ENCODE measurements at regions not wholly inside any gene's neighbourhood (a gene's known extent, or its start where the extent isn't known, plus 50 kb on each side); places are given as distances from the start of the nearest gene placed in this dataset.

DNA sequence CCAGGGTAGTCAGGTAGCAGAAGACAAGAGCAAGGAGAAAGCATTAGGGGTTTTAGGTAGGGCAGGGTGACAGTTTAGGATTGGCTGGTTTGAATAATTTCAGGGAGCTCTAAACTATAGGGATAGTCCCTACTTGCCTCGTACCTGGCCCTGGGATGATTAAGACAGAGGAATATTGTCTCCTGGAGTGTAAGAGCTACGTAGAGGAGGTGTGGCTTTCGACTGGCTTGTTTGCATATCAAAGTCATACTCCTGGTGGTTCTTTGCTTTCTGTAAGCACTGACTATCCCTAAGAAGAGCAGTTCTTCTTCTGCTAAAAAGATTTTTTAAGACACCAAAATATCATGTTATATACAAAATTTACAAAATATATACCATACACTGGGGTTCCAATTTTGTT, 1867.4 kb downstream of the SUCLG1 start:
- H3K27ac Mint-ChIP-seq = no peak overlapping the region

GRCh38 chr2:82576656-82577055, 1882.4 kb downstream of the SUCLG1 start:
- Mint-ChIP-seq H3K9me3 (peaks cover 2 to 6% of the 10 kb centered on the region in 2 donors), H3K4me1 (ENCODE audit: low read depth) (no peaks in the 10 kb centered on the region), H3K27ac (no peak overlapping the region), H3K4me3 (no peak overlapping the region), H3K36me3 (ENCODE audit: insufficient read depth in 2 of 2) (no peaks in the 10 kb centered on the region), H3K27me3 (ENCODE audit: low read depth) (no peaks in the 10 kb centered on the region)
- ATAC-seq (replicated peaks in 1 of 2) (no peak), DNase-seq (no peak)

More for the DNA sequence above, 1867.4 kb downstream of the SUCLG1 start:
- Mint-ChIP-seq H3K27me3 (ENCODE audit: low read depth) (no peaks in the 10 kb centered on the region), H3K4me1 (ENCODE audit: low read depth) (no peaks in the 10 kb centered on the region), H3K4me3 (no peak overlapping the region), H3K36me3 (ENCODE audit: insufficient read depth in 2 of 2) (no peaks in the 10 kb centered on the region), H3K9me3 (peaks cover 0 to 10% of the 10 kb centered on the region in 2 donors)
- ATAC-seq (replicated peaks in 1 of 2) = no peak
- DNase-seq = no peak

- Mint-ChIP-seq H3K9me3 (peaks cover 5 to 11% of the 10 kb centered on the region in 2 donors), H3K27ac (no peak overlapping the region), H3K36me3 (ENCODE audit: insufficient read depth in 2 of 2) (no peaks in the 10 kb centered on the region), H3K4me1 (ENCODE audit: low read depth) (no peaks in the 10 kb centered on the region), H3K27me3 (ENCODE audit: low read depth) (no peaks in the 10 kb centered on the region), H3K4me3 (no peak overlapping the region)
- no peak for DNase-seq
- no peak for ATAC-seq (replicated peaks in 1 of 2)
These were observed 1919.8 kb downstream of the SUCLG1 start for GRCh38 chr2:82539280-82539621.

DNA sequence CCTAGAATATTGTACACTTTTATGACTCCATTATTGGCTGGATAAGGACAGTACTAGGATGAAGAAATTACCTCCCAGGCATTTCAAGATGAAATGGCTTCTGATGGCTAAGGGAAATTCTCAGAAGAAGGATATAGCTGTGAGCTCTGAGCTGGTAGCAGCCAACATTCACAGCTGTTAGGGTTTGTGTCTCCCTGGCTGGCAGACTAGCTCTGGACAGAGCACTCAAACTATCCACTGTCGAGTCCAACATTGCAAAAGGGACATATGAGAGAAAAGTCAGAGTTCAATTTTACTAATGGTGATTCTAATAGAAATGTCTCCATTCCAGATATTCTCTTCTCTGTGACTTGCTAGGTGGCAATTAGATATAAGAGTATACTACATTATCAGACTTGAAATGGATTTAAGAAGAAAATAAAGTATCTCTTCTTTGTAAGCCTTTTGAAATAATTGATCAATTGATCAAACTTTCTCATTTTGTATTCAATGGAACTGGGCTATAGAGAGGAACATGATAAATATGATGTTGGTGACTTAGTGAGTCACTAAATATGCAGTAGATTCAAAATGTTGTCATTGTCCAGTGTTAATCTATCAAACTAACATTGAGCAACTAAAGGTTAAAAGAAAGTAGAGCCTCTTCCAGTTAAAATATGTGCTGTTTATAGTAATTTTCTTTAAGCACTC, 1920.3 kb downstream of the SUCLG1 start:
- Mint-ChIP-seq H3K27ac (no peak overlapping the region), H3K4me1 (ENCODE audit: low read depth) (no peaks in the 10 kb centered on the region), H3K27me3 (ENCODE audit: low read depth) (no peaks in the 10 kb centered on the region), H3K36me3 (ENCODE audit: insufficient read depth in 2 of 2) (no peaks in the 10 kb centered on the region), H3K9me3 (peaks cover 5 to 11% of the 10 kb centered on the region in 2 donors), H3K4me3 (no peak overlapping the region)
- ATAC-seq (replicated peaks in 1 of 2) (no peak), DNase-seq (no peak)

DNA sequence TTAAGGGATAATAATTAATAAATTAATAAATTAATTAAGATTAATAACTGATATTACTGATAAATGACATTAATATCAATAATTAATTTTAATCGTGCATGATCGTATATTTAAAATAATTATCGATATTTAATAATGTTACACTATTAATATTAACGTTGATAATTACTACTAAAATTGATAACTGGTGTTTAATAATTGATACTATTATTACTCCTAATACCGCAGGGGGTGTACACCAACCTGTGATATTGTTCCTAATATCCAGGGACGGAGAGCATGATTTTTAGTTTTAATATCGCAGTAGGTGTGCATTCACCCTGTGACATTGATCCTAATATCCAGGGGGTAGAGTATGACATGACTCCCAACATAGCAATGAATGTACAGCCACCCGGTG, 1930.8 kb downstream of the SUCLG1 start:
- no peaks in the 10 kb centered on the region for H3K27me3 Mint-ChIP-seq (ENCODE audit: low read depth)
- no peaks in the 10 kb centered on the region for H3K4me1 Mint-ChIP-seq (ENCODE audit: low read depth)
- H3K36me3 Mint-ChIP-seq (ENCODE audit: insufficient read depth in 2 of 2) = peaks cover 0 to 2% of the 10 kb centered on the region in 2 donors
- H3K4me3 Mint-ChIP-seq = no peak overlapping the region
- no peak overlapping the region for H3K27ac Mint-ChIP-seq
- no peak for DNase-seq
- peaks cover 3 to 4% of the 10 kb centered on the region in 2 donors for H3K9me3 Mint-ChIP-seq
- no peak for ATAC-seq (replicated peaks in 1 of 2)

GRCh38 chr2:82527124-82527523, 1932.0 kb downstream of the SUCLG1 start:
- peaks cover 0 to 2% of the 10 kb centered on the region in 2 donors for H3K36me3 Mint-ChIP-seq (ENCODE audit: insufficient read depth in 2 of 2)
- H3K27me3 Mint-ChIP-seq (ENCODE audit: low read depth) = no peaks in the 10 kb centered on the region
- no peaks in the 10 kb centered on the region for H3K4me1 Mint-ChIP-seq (ENCODE audit: low read depth)
- ATAC-seq (replicated peaks in 1 of 2) (no peak), DNase-seq (no peak)
- peaks cover 3 to 4% of the 10 kb centered on the region in 2 donors for H3K9me3 Mint-ChIP-seq
- no peak overlapping the region for H3K4me3 Mint-ChIP-seq
- no peak overlapping the region for H3K27ac Mint-ChIP-seq

DNA sequence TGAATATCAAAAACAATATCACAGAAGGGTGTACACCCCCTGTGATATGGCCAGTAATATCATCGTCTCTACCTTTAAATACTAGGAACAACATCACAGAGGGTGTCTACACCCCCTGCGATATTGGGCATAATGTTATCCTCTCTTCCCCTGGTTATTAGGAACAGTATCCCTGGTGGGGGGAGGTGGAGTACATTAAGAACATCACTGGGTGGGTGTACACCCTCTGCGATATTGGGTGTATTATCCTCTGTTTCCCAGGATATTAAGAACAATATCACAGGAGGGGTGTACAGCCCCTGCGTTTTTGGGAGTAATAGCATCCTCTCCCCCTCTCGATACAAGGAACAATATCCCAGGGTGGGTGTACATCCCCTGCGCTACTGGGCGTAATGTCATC, 1932.8 kb downstream of the SUCLG1 start:
- peaks cover 3 to 4% of the 10 kb centered on the region in 2 donors for H3K9me3 Mint-ChIP-seq
- no peak overlapping the region for H3K27ac Mint-ChIP-seq
- no peak for DNase-seq
- ATAC-seq (replicated peaks in 1 of 2) = no peak
- H3K36me3 Mint-ChIP-seq (ENCODE audit: insufficient read depth in 2 of 2) = peaks cover 0 to 2% of the 10 kb centered on the region in 2 donors
- no peaks in the 10 kb centered on the region for H3K27me3 Mint-ChIP-seq (ENCODE audit: low read depth)
- no peaks in the 10 kb centered on the region for H3K4me1 Mint-ChIP-seq (ENCODE audit: low read depth)
- no peak overlapping the region for H3K4me3 Mint-ChIP-seq

- Mint-ChIP-seq H3K36me3 (ENCODE audit: insufficient read depth in 2 of 2) (peaks cover 0 to 2% of the 10 kb centered on the region in 2 donors), H3K4me3 (no peak overlapping the region), H3K4me1 (ENCODE audit: low read depth) (no peaks in the 10 kb centered on the region), H3K27me3 (ENCODE audit: low read depth) (no peaks in the 10 kb centered on the region), H3K9me3 (peaks cover 3 to 4% of the 10 kb centered on the region in 2 donors), H3K27ac (no peak overlapping the region)
- DNase-seq = no peak
- ATAC-seq (replicated peaks in 1 of 2) = no peak
These were observed 1933.3 kb downstream of the SUCLG1 start for GRCh38 chr2:82525744-82526143.

GRCh38 chr2:82524826-82525225, 1934.3 kb downstream of the SUCLG1 start:
- DNase-seq (no peak), ATAC-seq (replicated peaks in 1 of 2) (no peak)
- no peaks in the 10 kb centered on the region for H3K27me3 Mint-ChIP-seq (ENCODE audit: low read depth)
- H3K36me3 Mint-ChIP-seq (ENCODE audit: insufficient read depth in 2 of 2) = peaks cover 0 to 2% of the 10 kb centered on the region in 2 donors
- H3K4me1 Mint-ChIP-seq (ENCODE audit: low read depth) = no peaks in the 10 kb centered on the region
- no peak overlapping the region for H3K4me3 Mint-ChIP-seq
- H3K27ac Mint-ChIP-seq = no peak overlapping the region
- H3K9me3 Mint-ChIP-seq = peaks cover 3 to 4% of the 10 kb centered on the region in 2 donors

DNA sequence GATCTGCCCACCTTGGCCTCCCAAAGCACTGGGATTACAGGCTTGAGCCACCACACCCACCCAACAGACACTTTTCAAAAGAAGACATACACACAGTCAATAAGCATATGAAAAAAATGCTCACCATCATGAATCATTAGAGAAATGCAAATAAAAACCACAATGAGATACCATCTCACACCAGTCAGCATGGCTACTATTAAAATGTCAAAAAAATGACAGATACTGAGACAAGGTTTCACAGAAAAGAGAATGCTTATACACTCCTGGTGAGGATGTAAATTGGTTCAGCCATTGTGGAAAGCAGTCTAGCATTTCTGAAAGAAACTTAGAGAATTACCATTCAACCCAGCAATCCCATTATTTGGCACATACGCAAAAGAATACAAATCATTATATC, 1947.2 kb downstream of the SUCLG1 start:
- H3K27ac Mint-ChIP-seq = no peak overlapping the region

DNA sequence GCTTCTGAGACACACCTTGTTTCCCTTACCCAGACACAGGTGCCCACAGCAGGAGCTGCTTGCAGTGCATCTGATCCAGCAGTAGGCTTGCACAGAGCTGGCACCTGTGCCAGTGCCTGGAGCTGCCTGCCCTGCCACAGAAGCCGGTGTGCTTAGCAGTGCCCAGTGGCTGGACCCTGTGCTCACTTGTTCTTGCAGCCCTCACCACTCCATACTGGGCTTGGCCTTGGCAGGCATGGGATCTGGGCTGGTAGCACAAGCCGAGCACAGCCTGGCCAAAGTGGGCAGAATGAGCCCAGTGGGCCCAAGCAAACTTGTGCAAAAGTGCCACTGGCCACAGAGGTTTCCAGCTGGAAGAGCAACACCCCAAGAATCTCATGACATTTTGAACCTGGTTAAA, 1950.4 kb downstream of the SUCLG1 start:
- DNase-seq = no peak
- H3K9me3 Mint-ChIP-seq = peaks cover 0 to 8% of the 10 kb centered on the region in 2 donors
- no peaks in the 10 kb centered on the region for H3K4me1 Mint-ChIP-seq (ENCODE audit: low read depth)
- H3K4me3 Mint-ChIP-seq = no peak overlapping the region
- ATAC-seq (replicated peaks in 1 of 2) = no peak
- peaks cover 0 to 1% of the 10 kb centered on the region in 2 donors for H3K36me3 Mint-ChIP-seq (ENCODE audit: insufficient read depth in 2 of 2)
- no peak overlapping the region for H3K27ac Mint-ChIP-seq
- H3K27me3 Mint-ChIP-seq (ENCODE audit: low read depth) = no peaks in the 10 kb centered on the region

More for the DNA sequence above, 1947.2 kb downstream of the SUCLG1 start:
- no peaks in the 10 kb centered on the region for H3K4me1 Mint-ChIP-seq (ENCODE audit: low read depth)
- ATAC-seq (replicated peaks in 1 of 2) = no peak
- H3K27me3 Mint-ChIP-seq (ENCODE audit: low read depth) = no peaks in the 10 kb centered on the region
- H3K36me3 Mint-ChIP-seq (ENCODE audit: insufficient read depth in 2 of 2) = no peaks in the 10 kb centered on the region
- DNase-seq = no peak
- peaks cover 0 to 5% of the 10 kb centered on the region in 2 donors for H3K9me3 Mint-ChIP-seq
- H3K4me3 Mint-ChIP-seq = no peak overlapping the region

DNA sequence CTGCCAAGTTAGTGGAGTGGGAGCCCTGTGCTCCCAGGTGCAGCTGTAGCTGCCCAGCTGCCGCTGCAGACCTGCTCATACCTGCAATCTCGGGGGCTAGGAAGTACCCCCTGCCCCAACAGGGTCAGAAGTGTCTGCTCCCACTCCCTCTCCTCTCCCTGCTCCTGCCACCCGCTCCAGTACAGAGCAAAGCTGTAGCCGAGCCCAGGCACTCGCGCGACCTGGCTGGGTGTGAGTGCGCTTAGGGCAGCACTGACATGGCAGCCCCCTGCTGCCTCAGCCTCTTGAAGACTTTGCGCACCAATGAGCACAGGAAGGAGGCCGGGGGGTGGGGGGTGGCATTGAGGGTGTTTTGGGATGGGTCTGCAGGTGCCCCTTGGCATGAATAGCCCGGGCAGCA, 1951.4 kb downstream of the SUCLG1 start:
- H3K4me3 Mint-ChIP-seq = no peak overlapping the region
- H3K36me3 Mint-ChIP-seq (ENCODE audit: insufficient read depth in 2 of 2) = peaks cover 1 to 2% of the 10 kb centered on the region in 2 donors
- H3K27ac Mint-ChIP-seq = no peak overlapping the region
- no peaks in the 10 kb centered on the region for H3K4me1 Mint-ChIP-seq (ENCODE audit: low read depth)
- ATAC-seq (replicated peaks in 1 of 2) (no peak), DNase-seq (no peak)
- peaks cover 0 to 11% of the 10 kb centered on the region in 2 donors for H3K9me3 Mint-ChIP-seq
- H3K27me3 Mint-ChIP-seq (ENCODE audit: low read depth) = no peaks in the 10 kb centered on the region

DNA sequence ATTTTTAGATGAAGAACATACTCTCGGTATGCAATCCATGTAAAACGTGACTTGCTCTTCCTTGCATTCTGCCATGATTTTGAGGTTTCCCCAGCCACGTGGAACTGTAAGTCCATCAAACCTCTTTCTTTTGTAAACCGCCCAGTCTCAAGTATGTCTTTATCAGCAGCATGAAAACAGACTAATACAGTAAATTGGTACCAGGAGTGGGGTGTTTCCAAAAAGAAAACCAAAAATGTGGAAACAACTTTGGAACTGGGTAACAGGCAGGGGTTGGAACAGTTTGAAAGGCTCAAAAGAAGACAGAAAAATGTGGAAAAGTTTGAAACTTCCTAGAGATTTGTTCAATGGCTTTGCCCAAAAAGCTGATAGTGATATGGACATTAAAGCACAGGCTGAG, 1957.9 kb downstream of the SUCLG1 start:
- DNase-seq (no peak), ATAC-seq (replicated peaks in 1 of 2) (no peak)
- no peaks in the 10 kb centered on the region for H3K4me1 Mint-ChIP-seq (ENCODE audit: low read depth)
- no peak overlapping the region for H3K4me3 Mint-ChIP-seq
- no peak overlapping the region for H3K27ac Mint-ChIP-seq
- no peaks in the 10 kb centered on the region for H3K27me3 Mint-ChIP-seq (ENCODE audit: low read depth)
- H3K9me3 Mint-ChIP-seq = peaks cover 14 to 22% of the 10 kb centered on the region in 2 donors
- H3K36me3 Mint-ChIP-seq (ENCODE audit: insufficient read depth in 2 of 2) = peaks cover 5 to 6% of the 10 kb centered on the region in 2 donors
